GM06990 (cell line): ENCODE measurements at regions not wholly inside any gene's neighbourhood (a gene's known extent, or its start where the extent isn't known, plus 50 kb on each side); places are given as distances from the start of the nearest gene placed in this dataset.

Experiments
- DNase-seq: peaks from one replicate; pipeline ENCODE4 v3.0.0-alpha.2; 2011; ENCODE audit not compliant: insufficient read length; ENCODE audit errors: extremely low read depth
- H3K27me3 ChIP-seq: replicated peaks from 2 replicates; pipeline ENCODE4 v1.6.0; 2011; ENCODE audit warnings: low read length; ENCODE audit not compliant: control insufficient read depth, insufficient read depth
- H3K36me3 ChIP-seq: 2 replicates; pipeline ENCODE4 v1.5.1; 2011; ENCODE audit warnings: low read length; ENCODE audit not compliant: control insufficient read depth, insufficient read depth
- H3K4me3 ChIP-seq: replicated peaks from 2 replicates; pipeline ENCODE4 v1.5.1; 2011; ENCODE audit warnings: low read depth, mild to moderate bottlenecking, control low read depth, low read length
- CTCF ChIP-seq: IDR thresholded peaks from 2 replicates; pipeline ENCODE4 v1.5.1; 2011; ENCODE audit warnings: low read length, control low read depth, mild to moderate bottlenecking, inconsistent platforms; ENCODE audit not compliant: insufficient read depth, poor library complexity, severe bottlenecking

- Histone ChIP-seq H3K36me3 (no peaks in the 10 kb centered on the region), H3K27me3 (no peaks in the 10 kb centered on the region), H3K4me3 (no peak overlapping the region)
- DNase-seq, result no peak
- no peak for TF ChIP-seq CTCF
Observed at GRCh38 chr10:110444004-110444337, 53.7 kb upstream of the DUSP5 start.

GRCh38 chr10:110445871-110446270, 51.8 kb upstream of the DUSP5 start:
- H3K27me3 ChIP-seq, result no peaks in the 10 kb centered on the region
- no peaks in the 10 kb centered on the region for H3K36me3 ChIP-seq
- no peak for TF ChIP-seq CTCF
- H3K4me3 ChIP-seq, result no peak overlapping the region
- no peak for DNase-seq

- H3K27me3 ChIP-seq, result no peaks in the 10 kb centered on the region
- DNase-seq, result no peak
- H3K4me3 ChIP-seq, result no peak overlapping the region
- H3K36me3 ChIP-seq, result no peaks in the 10 kb centered on the region
- no peak for TF ChIP-seq CTCF
Observed at GRCh38 chr10:110446277-110446676, 51.4 kb upstream of the DUSP5 start.

DNA sequence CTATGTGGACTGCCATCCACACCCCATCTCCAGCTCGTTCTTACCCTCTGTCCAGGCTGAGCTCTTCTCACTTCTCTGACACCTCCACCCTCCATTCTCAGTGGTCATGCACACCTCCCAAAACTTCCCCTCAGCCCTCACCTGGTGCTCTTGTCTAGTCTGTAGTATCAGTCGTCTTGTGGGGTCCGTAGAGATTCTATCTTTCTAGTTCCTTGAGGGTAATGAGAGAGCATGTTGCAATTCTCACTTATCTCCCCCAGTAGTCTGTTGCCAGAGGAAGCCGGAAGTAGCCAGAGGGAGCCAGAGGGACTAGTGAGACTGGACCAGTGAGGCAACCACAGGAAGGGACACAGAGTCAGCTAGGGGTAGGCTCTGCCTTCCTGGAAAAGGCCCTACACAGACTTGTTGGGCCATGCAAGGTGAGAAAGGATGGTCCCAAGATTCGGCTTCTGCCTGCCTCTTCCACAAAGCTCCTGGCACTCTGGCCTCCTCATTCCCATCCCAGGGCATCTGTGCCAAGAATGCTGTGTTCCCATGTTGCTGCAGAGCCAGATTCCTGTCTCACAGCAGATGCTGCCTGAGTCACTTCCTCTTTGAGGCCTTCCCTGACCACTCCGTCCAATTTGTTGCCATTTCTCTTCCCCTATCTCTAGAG, 50.6 kb upstream of the DUSP5 start:
- no peak for DNase-seq

DNA sequence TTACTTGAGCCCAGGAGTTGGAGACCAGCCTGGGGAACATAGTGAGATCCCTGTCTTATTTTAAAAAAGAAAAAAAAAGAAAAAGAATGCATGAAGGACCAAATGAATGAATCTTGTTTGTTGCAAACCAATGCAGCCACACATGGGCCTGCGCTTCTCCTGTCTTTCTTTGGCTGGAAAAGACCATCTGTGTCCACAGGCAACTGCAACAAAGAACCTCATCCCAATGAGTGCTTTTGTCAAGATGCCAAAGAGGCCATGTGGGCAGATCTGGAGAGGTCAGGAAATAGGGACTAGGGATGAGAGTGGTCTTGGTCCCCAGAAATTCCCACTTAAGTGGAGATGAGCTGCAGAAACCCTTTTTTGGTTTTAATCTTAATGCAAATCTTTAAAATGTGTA, 49.8 kb upstream of the DUSP5 start:
- Histone ChIP-seq H3K36me3 (no peaks in the 10 kb centered on the region), H3K4me3 (no peak overlapping the region), H3K27me3 (no peaks in the 10 kb centered on the region)
- TF ChIP-seq CTCF, result no peak
- no peak for DNase-seq

More for the DNA sequence above, 50.6 kb upstream of the DUSP5 start:
- Histone ChIP-seq H3K36me3 (no peaks in the 10 kb centered on the region), H3K27me3 (no peaks in the 10 kb centered on the region), H3K4me3 (no peak overlapping the region)
- TF ChIP-seq CTCF, result no peak
